ENCODE measurements at regions not wholly inside any gene's neighbourhood (a gene's known extent, or its start where the extent isn't known, plus 50 kb on each side); places are given as distances from the start of the nearest gene placed in this dataset.

- no peak for TF ChIP-seq CTCF (IDR thresholded peaks at IDR 0.05)
- TF ChIP-seq POLR2AphosphoS5 (IDR thresholded peaks at IDR 0.05) = no peak
- no peak for TF ChIP-seq POLR2A (IDR thresholded peaks at IDR 0.05)
- TF ChIP-seq EP300 (IDR thresholded peaks at IDR 0.05) = no peak
Observed at GRCh38 chr7:85392326-85392725, 205.5 kb upstream of the SEMA3D start.
